ENCODE measurements at regions not wholly inside any gene's neighbourhood (a gene's known extent, or its start where the extent isn't known, plus 50 kb on each side); places are given as distances from the start of the nearest gene placed in this dataset.

GRCh38 chr2:217551252-217551899 lies 451.4 kb downstream of the TNS1 start:
- Histone ChIP-seq H3K4me1 (ENCODE audit: insufficient read depth, low read length, poor library complexity, severe bottlenecking) (no peaks in the 10 kb centered on the region), H3K27me3 (replicated peaks; ENCODE audit: insufficient read depth, low read depth, low read length, poor library complexity) (peaks cover 4% of the 10 kb centered on the region), H3K9me3 (ENCODE audit: low read depth, low read length, poor library complexity, severe bottlenecking) (no peaks in the 10 kb centered on the region), H3K36me3 (ENCODE audit: insufficient read depth, low read length, poor library complexity, severe bottlenecking) (no peaks in the 10 kb centered on the region), H3K27ac (ENCODE audit: low read depth, low read length, poor library complexity, severe bottlenecking) (no peak overlapping the region), H3K4me3 (ENCODE audit: low read depth, low read length, poor library complexity, severe bottlenecking) (no peak overlapping the region)
- DNase-seq (ENCODE audit: low spot score) = no peak
- no TSS peak for BruUV-seq (replicated peaks)
- POLR2A ChIA-PET (ENCODE audit: low non-redundant PET) = no interaction called here
- CTCF ChIA-PET = no interaction called here
- intact Hi-C loops (cut with micrococcal nuclease; ENCODE audit: unreplicated experiment) = no loop called here
- TF ChIP-seq, protein P1, sequence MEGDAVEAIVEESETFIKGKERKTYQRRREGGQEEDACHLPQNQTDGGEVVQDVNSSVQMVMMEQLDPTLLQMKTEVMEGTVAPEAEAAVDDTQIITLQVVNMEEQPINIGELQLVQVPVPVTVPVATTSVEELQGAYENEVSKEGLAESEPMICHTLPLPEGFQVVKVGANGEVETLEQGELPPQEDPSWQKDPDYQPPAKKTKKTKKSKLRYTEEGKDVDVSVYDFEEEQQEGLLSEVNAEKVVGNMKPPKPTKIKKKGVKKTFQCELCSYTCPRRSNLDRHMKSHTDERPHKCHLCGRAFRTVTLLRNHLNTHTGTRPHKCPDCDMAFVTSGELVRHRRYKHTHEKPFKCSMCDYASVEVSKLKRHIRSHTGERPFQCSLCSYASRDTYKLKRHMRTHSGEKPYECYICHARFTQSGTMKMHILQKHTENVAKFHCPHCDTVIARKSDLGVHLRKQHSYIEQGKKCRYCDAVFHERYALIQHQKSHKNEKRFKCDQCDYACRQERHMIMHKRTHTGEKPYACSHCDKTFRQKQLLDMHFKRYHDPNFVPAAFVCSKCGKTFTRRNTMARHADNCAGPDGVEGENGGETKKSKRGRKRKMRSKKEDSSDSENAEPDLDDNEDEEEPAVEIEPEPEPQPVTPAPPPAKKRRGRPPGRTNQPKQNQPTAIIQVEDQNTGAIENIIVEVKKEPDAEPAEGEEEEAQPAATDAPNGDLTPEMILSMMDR (conservative IDR thresholded peaks at IDR 0.05; ENCODE audit: low read depth, low read length) = no peak
- no peak for TF ChIP-seq EZH2 (IDR thresholded peaks at IDR 0.05; ENCODE audit: borderline replicate concordance, low read depth, low read length, poor library complexity, severe bottlenecking)

GRCh38 chr2:217539126-217539525 lies 463.7 kb downstream of the TNS1 start:
- POLR2A ChIA-PET (ENCODE audit: low non-redundant PET) = no interaction called here
- TF ChIP-seq, protein P1 (conservative IDR thresholded peaks at IDR 0.05; ENCODE audit: low read depth, low read length) = no peak
- no peak for TF ChIP-seq EZH2 (IDR thresholded peaks at IDR 0.05; ENCODE audit: borderline replicate concordance, low read depth, low read length, poor library complexity, severe bottlenecking)
- H3K9me3 ChIP-seq (ENCODE audit: low read depth, low read length, poor library complexity, severe bottlenecking) = no peaks in the 10 kb centered on the region
- H3K36me3 ChIP-seq (ENCODE audit: insufficient read depth, low read length, poor library complexity, severe bottlenecking) = no peaks in the 10 kb centered on the region
- H3K27ac ChIP-seq (ENCODE audit: low read depth, low read length, poor library complexity, severe bottlenecking) = no peak overlapping the region
- no peak for DNase-seq (ENCODE audit: low spot score)
- no peak overlapping the region for H3K4me3 ChIP-seq (ENCODE audit: low read depth, low read length, poor library complexity, severe bottlenecking)
- CTCF ChIA-PET = no interaction called here
- intact Hi-C loops (cut with micrococcal nuclease; ENCODE audit: unreplicated experiment) = no loop called here
- H3K4me1 ChIP-seq (ENCODE audit: insufficient read depth, low read length, poor library complexity, severe bottlenecking) = no peaks in the 10 kb centered on the region
- H3K27me3 ChIP-seq (replicated peaks; ENCODE audit: insufficient read depth, low read depth, low read length, poor library complexity) = peaks cover 26% of the 10 kb centered on the region
- BruUV-seq (replicated peaks) = no TSS peak

GRCh38 chr2:217538719-217539118 lies 464.1 kb downstream of the TNS1 start:
- Histone ChIP-seq H3K9me3 (ENCODE audit: low read depth, low read length, poor library complexity, severe bottlenecking) (no peaks in the 10 kb centered on the region), H3K27ac (ENCODE audit: low read depth, low read length, poor library complexity, severe bottlenecking) (no peak overlapping the region), H3K4me1 (ENCODE audit: insufficient read depth, low read length, poor library complexity, severe bottlenecking) (no peaks in the 10 kb centered on the region), H3K36me3 (ENCODE audit: insufficient read depth, low read length, poor library complexity, severe bottlenecking) (no peaks in the 10 kb centered on the region), H3K4me3 (ENCODE audit: low read depth, low read length, poor library complexity, severe bottlenecking) (no peak overlapping the region), H3K27me3 (replicated peaks; ENCODE audit: insufficient read depth, low read depth, low read length, poor library complexity) (peaks cover 27% of the 10 kb centered on the region)
- ChIA-PET CTCF (no interaction called here), POLR2A (ENCODE audit: low non-redundant PET) (no interaction called here)
- DNase-seq (ENCODE audit: low spot score) = no peak
- intact Hi-C loops (cut with micrococcal nuclease; ENCODE audit: unreplicated experiment) = no loop called here
- TF ChIP-seq, protein P1 (conservative IDR thresholded peaks at IDR 0.05; ENCODE audit: low read depth, low read length) = no peak
- no peak for TF ChIP-seq EZH2 (IDR thresholded peaks at IDR 0.05; ENCODE audit: borderline replicate concordance, low read depth, low read length, poor library complexity, severe bottlenecking)
- no TSS peak for BruUV-seq (replicated peaks)
